Ishikawa (cell line): ENCODE measurements at regions not wholly inside any gene's neighbourhood (a gene's known extent, or its start where the extent isn't known, plus 50 kb on each side); places are given as distances from the start of the nearest gene placed in this dataset.

Experiments used
- CEBPB ChIP-seq: IDR thresholded peaks from 2 replicates; pipeline ENCODE4 v1.6.1; 2012
- CREB1 ChIP-seq: IDR thresholded peaks from 2 replicates; pipeline ENCODE4 v1.6.1; 2012; ENCODE audit warnings: low read depth
- EGR1 ChIP-seq: IDR thresholded peaks from 2 replicates; pipeline ENCODE4 v1.6.1; 2012
- EP300 ChIP-seq: IDR thresholded peaks from 2 replicates; pipeline ENCODE4 v1.6.1; 2012; ENCODE audit warnings: borderline replicate concordance
- FOXM1 ChIP-seq: IDR thresholded peaks from 2 replicates; pipeline ENCODE4 v1.6.1; 2012; ENCODE audit warnings: low read depth, borderline replicate concordance
- MAX ChIP-seq: IDR thresholded peaks from 2 replicates; pipeline ENCODE4 v1.6.1; 2012
- NFIC ChIP-seq: IDR thresholded peaks from 2 replicates; pipeline ENCODE4 v1.6.1; 2012
- RAD21 ChIP-seq: IDR thresholded peaks from 2 replicates; pipeline ENCODE4 v1.6.1; 2012; ENCODE audit warnings: low read depth
- REST ChIP-seq: IDR thresholded peaks from 2 replicates; pipeline ENCODE4 v1.6.1; 2012; ENCODE audit warnings: low read depth, mild to moderate bottlenecking
- TAF1 ChIP-seq: IDR thresholded peaks from 2 replicates; pipeline ENCODE4 v1.6.1; 2012; ENCODE audit warnings: low read depth, mild to moderate bottlenecking
- TCF12 ChIP-seq: IDR thresholded peaks from 2 replicates; pipeline ENCODE4 v1.6.1; 2012; ENCODE audit warnings: low read depth
- TEAD4 ChIP-seq: IDR thresholded peaks from 2 replicates; pipeline ENCODE4 v1.6.1; 2012
- USF1 ChIP-seq: IDR thresholded peaks from 2 replicates; pipeline ENCODE4 v1.6.1; 2012
- YY1 ChIP-seq: IDR thresholded peaks from 2 replicates; pipeline ENCODE4 v1.6.1; 2012; ENCODE audit warnings: low read depth
- ZBTB7A ChIP-seq: IDR thresholded peaks from 2 replicates; pipeline ENCODE4 v1.6.1; 2012; ENCODE audit warnings: low read depth

GRCh38 chr1:222104694-222105392 is 363.0 kb upstream of the DUSP10 start:
- TF ChIP-seq RAD21, result no peak
- no peak for TF ChIP-seq YY1
- TF ChIP-seq REST, result no peak

- no peak for TF ChIP-seq USF1
- no peak for TF ChIP-seq CEBPB
- TF ChIP-seq CREB1, result no peak
- TF ChIP-seq TAF1, result no peak
- TF ChIP-seq FOXM1, result no peak
- no peak for TF ChIP-seq EP300
- no peak for TF ChIP-seq EGR1
- TF ChIP-seq ZBTB7A, result no peak
- no peak for TF ChIP-seq TEAD4
- TF ChIP-seq REST, result no peak
- TF ChIP-seq MAX, result no peak
- TF ChIP-seq RAD21, result no peak
- no peak for TF ChIP-seq TCF12
- TF ChIP-seq YY1, result no peak
- no peak for TF ChIP-seq NFIC
These were observed 362.2 kb upstream of the DUSP10 start for GRCh38 chr1:222104097-222104496.

- TF ChIP-seq TEAD4 (no peak), ZBTB7A (no peak), TAF1 (no peak), CREB1 (no peak), NFIC (no peak), EGR1 (no peak), TCF12 (no peak), MAX (no peak), REST (no peak), YY1 (no peak), EP300 (no peak), FOXM1 (no peak), USF1 (no peak)
These were observed 357.9 kb upstream of the DUSP10 start for GRCh38 chr1:222099746-222100145.

- TF ChIP-seq TEAD4 (no peak), MAX (no peak), NFIC (no peak), USF1 (no peak), EGR1 (no peak), YY1 (no peak), TCF12 (no peak), RAD21 (no peak)
These were observed 356.5 kb upstream of the DUSP10 start for GRCh38 chr1:222098404-222098803.
